ENCODE measurements at regions not wholly inside any gene's neighbourhood (a gene's known extent, or its start where the extent isn't known, plus 50 kb on each side); places are given as distances from the start of the nearest gene placed in this dataset.
"Not testable (repeated sequence)": the region's sequence is repeated elsewhere in the genome, so short reads cannot be mapped to it uniquely, and the experiment has no call there.

- intact Hi-C loops (cut with DNase I) = not testable (repeated sequence)
These were observed 63.2 kb upstream of the ALDH3B2 start for GRCh38 chr11:67737562-67738080.

GRCh38 chr11:67732045-67732787 lies 57.8 kb upstream of the ALDH3B2 start:
- intact Hi-C loops (cut with DNase I) = no loop called here
- peak; percentile 26 for ATAC-seq
- no peak for DNase-seq (ENCODE audit: low spot score)

More at GRCh38 chr11:67737562-67738080, 63.2 kb upstream of the ALDH3B2 start:
- ATAC-seq; DNase-seq (ENCODE audit: low spot score): not testable (repeated sequence)

- DNase-seq (ENCODE audit: low spot score) (no peak), ATAC-seq (no peak)
- intact Hi-C loops (cut with DNase I) = no loop called here
These were observed 57.2 kb upstream of the ALDH3B2 start for GRCh38 chr11:67731583-67731982.

- DNase-seq (ENCODE audit: low spot score); intact Hi-C loops (cut with DNase I); ATAC-seq: not testable (repeated sequence)
These were observed 53.7 kb upstream of the ALDH3B2 start for GRCh38 chr11:67728163-67728571.

GRCh38 chr11:67727066-67728040 lies 52.9 kb upstream of the ALDH3B2 start:
- DNase-seq (ENCODE audit: low spot score); ATAC-seq; intact Hi-C loops (cut with DNase I): not testable (repeated sequence)

Measured in sciatic nerve (tissue), 2 donors.